K562 (cell line): ENCODE measurements at regions not wholly inside any gene's neighbourhood (a gene's known extent, or its start where the extent isn't known, plus 50 kb on each side); places are given as distances from the start of the nearest gene placed in this dataset.

ENCODE experiments used
- ATAC-seq: fragments of 200-7000 bp; cut with Tn5 transposase; 3 replicates; pipeline ENCODE4 v1.9.1; 2020; ENCODE audit warnings: moderate library complexity
- BruUV-seq: library from RNA; stranded (reverse); fragments of 400-500 nt; replicated peaks from 2 replicates; lab custom pipeline; 2021; lab: Mats Ljungman, UMichigan
- CTCF ChIA-PET: fragments of 300-600 bp; formaldehyde crosslinking; extraction: SDS; loops from one replicate; lab custom pipeline; 2021; ENCODE audit warnings: low intra/inter-chr PET ratio; lab: Yijun Ruan, JAX
- POLR2A ChIA-PET: fragments of 300-600, 350-650 bp; sonication (Branson Sonifier 250); formaldehyde crosslinking; extraction: SDS; loops from one replicate; lab custom pipeline; 2021; ENCODE audit warnings: antibody characterized with exemption, inconsistent platforms; lab: Yijun Ruan, JAX
- DNase-seq, 4 experiments: peaks; one replicate each; pipeline versions ENCODE4 v3.0.0 to v3.0.0-alpha.2; 2011 to 2018; ENCODE audit warnings: low spot score in 3 of 4, mixed read lengths in 3 of 4; ENCODE audit errors: extremely low read depth in 1 of 4
- FAIRE-seq: peaks from 2 replicates; lab custom pipeline; 2011; peaks lifted over from hg19 to GRCh38; lab: Jason Lieb, UNC
- H2AFZ ChIP-seq: 2 replicates; pipeline ENCODE4 v1.6.0; 2011; ENCODE audit warnings: low read depth, low read length, control low read depth, inconsistent platforms
- H3K27ac ChIP-seq: fragments of 200-600 bp; 3 replicates; pipeline ENCODE4 v1.8.0; 2011; ENCODE audit warnings: low read depth, mild to moderate bottlenecking, control low read depth, inconsistent platforms, low read length, moderate library complexity, mixed read lengths; ENCODE audit errors: extremely low read depth
- H3K27me3 ChIP-seq, 2 experiments: fragments of 300-600 bp in 1 of 2; 2 replicates in 1 of 2; 3 replicates in 1 of 2; pipeline versions ENCODE4 v1.6.0 to v1.8.0; 2011; ENCODE audit warnings: inconsistent platforms in 2 of 2, low read length in 2 of 2, mild to moderate bottlenecking in 1 of 2, mixed read lengths in 1 of 2, moderate library complexity in 1 of 2; ENCODE audit not compliant: control insufficient read depth in 2 of 2, insufficient read depth in 2 of 2
- H3K36me3 ChIP-seq: fragments of 300-600 bp; 3 replicates; pipeline ENCODE4 v1.8.0; 2011; ENCODE audit warnings: mild to moderate bottlenecking, low read length, inconsistent platforms; ENCODE audit not compliant: control insufficient read depth, insufficient read depth
- H3K4me1 ChIP-seq, 2 experiments: fragments of 200-600 bp in 1 of 2; replicated peaks in 1 of 2; 2 replicates in 1 of 2; 3 replicates in 1 of 2; pipeline versions ENCODE4 v1.5.1 to v1.8.0; 2011; ENCODE audit warnings: inconsistent platforms in 2 of 2, low read length in 2 of 2, mild to moderate bottlenecking in 1 of 2, mixed read lengths in 1 of 2, moderate library complexity in 1 of 2; ENCODE audit not compliant: control insufficient read depth in 2 of 2, insufficient read depth in 2 of 2
- H3K4me2 ChIP-seq: 2 replicates; pipeline ENCODE4 v1.6.1; 2011; ENCODE audit warnings: low read length, control low read depth, inconsistent platforms, mixed read lengths; ENCODE audit not compliant: insufficient read depth
- H3K4me3 ChIP-seq: fragments of 200-600 bp; sonication (generic), shearing (Covaris generic); 2 replicates; pipeline ENCODE4 v1.5.1; 2016; ENCODE audit warnings: control low read depth, inconsistent platforms
- H3K79me2 ChIP-seq: fragments of 200-600 bp; 3 replicates; pipeline ENCODE4 v1.8.0; 2011; ENCODE audit warnings: low read length, inconsistent platforms; ENCODE audit not compliant: control insufficient read depth, insufficient read depth
- H3K9ac ChIP-seq, 2 experiments: 2 replicates each; pipeline versions ENCODE4 v1.6.0 to v1.6.1; 2011; ENCODE audit warnings: low read depth in 2 of 2, low read length in 2 of 2, control low read depth in 1 of 2, inconsistent platforms in 1 of 2, mild to moderate bottlenecking in 1 of 2, mixed read lengths in 1 of 2; ENCODE audit not compliant: insufficient read depth in 1 of 2
- H3K9me1 ChIP-seq: one replicate; pipeline ENCODE4 v1.6.0; 2011; ENCODE audit warnings: inconsistent platforms, mild to moderate bottlenecking, low read length, moderate library complexity; ENCODE audit not compliant: control insufficient read depth, insufficient read depth
- H3K9me3 ChIP-seq: replicated peaks from 2 replicates; pipeline ENCODE4 v1.5.1; 2011; ENCODE audit warnings: low read depth, low read length, inconsistent platforms; ENCODE audit not compliant: control insufficient read depth, insufficient read depth
- H4K20me1 ChIP-seq: replicated peaks from 2 replicates; pipeline ENCODE4 v1.6.1; 2011; ENCODE audit warnings: low read length, inconsistent platforms, mixed read lengths; ENCODE audit not compliant: control insufficient read depth, insufficient read depth
- CBX2 ChIP-seq: fragments of 200-600 bp; sonication (generic); IDR thresholded peaks from one replicate; pipeline ENCODE4 v1.6.1; 2012; ENCODE audit warnings: mild to moderate bottlenecking, low read length, inconsistent platforms; ENCODE audit not compliant: insufficient read depth, poor library complexity, severe bottlenecking
- CHAMP1 ChIP-seq: fragments of 450-650 bp; IDR thresholded peaks from 2 replicates; pipeline ENCODE4 v1.6.1; 2016; ENCODE audit warnings: mild to moderate bottlenecking
- CHCHD3 ChIP-seq: fragments of 250-450 bp; sonication (Bioruptor Pico); IDR thresholded peaks from 2 replicates; pipeline ENCODE4 v2.1.2; 2022; ENCODE audit warnings: mild to moderate bottlenecking
- E2F3 ChIP-seq: fragments of 250-450 bp; sonication (Bioruptor Pico); IDR thresholded peaks from 2 replicates; pipeline ENCODE4 v1.4.0; 2020; ENCODE audit warnings: mild to moderate bottlenecking
- E2F5 ChIP-seq: sonication (generic); formaldehyde crosslinking; IDR thresholded peaks from 2 replicates; pipeline ENCODE4 v1.8.0; 2022; ENCODE audit warnings: mild to moderate bottlenecking, missing genetic modification reagents
- ETV1 ChIP-seq: fragments of 450-650 bp; conservative IDR thresholded peaks from 2 replicates; pipeline ENCODE4 v1.6.1; 2016; ENCODE audit warnings: missing genetic modification characterization, control low read depth, low read depth, missing compliant biosample characterization
- FOXJ3 ChIP-seq: sonication (generic); formaldehyde crosslinking; IDR thresholded peaks from 2 replicates; pipeline ENCODE4 v1.4.0; 2020; ENCODE audit warnings: mild to moderate bottlenecking, missing genetic modification reagents
- FOXP1 ChIP-seq: sonication (generic); formaldehyde crosslinking; IDR thresholded peaks from 2 replicates; pipeline ENCODE4 v1.8.0; 2022; ENCODE audit warnings: mild to moderate bottlenecking, missing genetic modification reagents
- HMBOX1 ChIP-seq: sonication (generic); IDR thresholded peaks from 2 replicates; pipeline ENCODE4 v1.6.1; 2016
- ILF3 ChIP-seq: fragments of 450-650 bp; IDR thresholded peaks from 2 replicates; pipeline ENCODE4 v1.6.1; 2018; ENCODE audit warnings: antibody characterized with exemption, mild to moderate bottlenecking, moderate library complexity, borderline replicate concordance
- MEF2A ChIP-seq: IDR thresholded peaks from 2 replicates; pipeline ENCODE4 v1.6.1; 2011; ENCODE audit warnings: low read depth, mild to moderate bottlenecking, low read length, moderate library complexity; ENCODE audit not compliant: control insufficient read depth
- MXD1 ChIP-seq: fragments of 250-450 bp; sonication (Bioruptor Pico); IDR thresholded peaks from 2 replicates; pipeline ENCODE4 v1.8.0; 2021; ENCODE audit warnings: borderline replicate concordance, mild to moderate bottlenecking, moderate library complexity; ENCODE audit not compliant: poor library complexity, severe bottlenecking
- NR2F6 ChIP-seq: fragments of 450-650 bp; formaldehyde crosslinking; IDR thresholded peaks from 2 replicates; pipeline ENCODE4 v1.4.0; 2020; ENCODE audit warnings: mild to moderate bottlenecking
- NUFIP1 ChIP-seq: fragments of 450-650 bp; IDR thresholded peaks from 2 replicates; pipeline ENCODE4 v1.6.1; 2018; ENCODE audit not compliant: partially characterized antibody
- ZBTB9 ChIP-seq: fragments of 450-650 bp; formaldehyde crosslinking; IDR thresholded peaks from 2 replicates; pipeline ENCODE4 v1.4.0; 2020; ENCODE audit warnings: mild to moderate bottlenecking, moderate library complexity
- ZKSCAN8 ChIP-seq: fragments of 200-800 bp; sonication (Bioruptor generic); IDR thresholded peaks from 2 replicates; pipeline ENCODE4 v1.6.1; 2016; ENCODE audit warnings: missing genetic modification characterization, missing compliant biosample characterization
- ZNF263 ChIP-seq: sonication (generic); formaldehyde crosslinking; IDR thresholded peaks from 2 replicates; pipeline ENCODE4 v1.8.0; 2022; ENCODE audit warnings: mild to moderate bottlenecking, missing genetic modification reagents, borderline replicate concordance
- WGBS: fragments of 100-300 bp; shearing (Covaris generic); methylation state at CpG from one replicate; pipeline ENCODE4 v1.1.6; 2016; ENCODE audit warnings: low coverage, mixed read lengths; ENCODE audit not compliant: insufficient coverage; ENCODE audit errors: missing lambda C conversion rate; 5-methylcytosine and 5-hydroxymethylcytosine counted together
- in situ Hi-C: fragments of 300-500 bp; cut with MboI; formaldehyde crosslinking; loops from 4 replicates; pipeline ENCODE4 v1.15.0; 2018; ENCODE audit warnings: inconsistent platforms, mixed read lengths
- intact Hi-C: fragments of 100-400 bp; cut with micrococcal nuclease; formaldehyde crosslinking; loops from 2 replicates; pipeline ENCODE4 v1.14.2; 2022

- FAIRE-seq: no peak
- Histone ChIP-seq H3K9ac (no peak overlapping the region), H2AFZ (no peak overlapping the region; the same call in 1 of the 2 replicates), H3K79me2 (no peaks in the 10 kb centered on the region), H3K27ac (no peak overlapping the region), H4K20me1 (no peaks in the 10 kb centered on the region), H3K4me1 (peaks cover 0 to 3% of the 10 kb centered on the region in 2 experiments; a peak in 4 of 5 replicates), H3K4me3 (no peak overlapping the region), H3K36me3 (no peaks in the 10 kb centered on the region), H3K4me2 (no peak overlapping the region), H3K27me3 (peaks cover 2 to 6% of the 10 kb centered on the region in 2 experiments; a peak in 3 of 5 replicates), H3K9me3 (no peaks in the 10 kb centered on the region), H3K9me1 (no peaks in the 10 kb centered on the region)
- POLR2A ChIA-PET: no interaction called here
- in situ Hi-C loops: loop anchor here (5.0 to 10.0 kb wide), 2 partner anchors 80 to 168 kb away; no protein-coding TSS in a partner anchor
- intact Hi-C loops: loop anchor here (5.0 kb wide), 2 partner anchors 40 to 155 kb away; no protein-coding TSS in a partner anchor
- no peak for DNase-seq
- no peak for ATAC-seq
- 25% methylated on average over 1 of the region's 2 CpGs for WGBS
- CTCF ChIA-PET: interaction anchor here (0.8 to 4.2 kb wide), 4 partner anchors 81 to 153 kb away, joined by 4 to 33 read pairs (median 14); no protein-coding TSS in a partner anchor
- no TSS peak for BruUV-seq
- TF ChIP-seq CHCHD3 (CRISPR knock-in tag) (no peak), MXD1 (CRISPR knock-in tag) (no peak), MEF2A (no peak), E2F3 (CRISPR knock-in tag) (no peak), CHAMP1 (no peak), ZBTB9 (CRISPR knock-in tag) (no peak), ZNF263 (CRISPR knock-in tag) (no peak), E2F5 (CRISPR knock-in tag) (no peak), HMBOX1 (no peak), NUFIP1 (no peak), CBX2 (no peak), ILF3 (no peak), ETV1 (tag) (no peak), ZKSCAN8 (CRISPR knock-in tag) (no peak), FOXP1 (CRISPR knock-in tag) (no peak), NR2F6 (CRISPR knock-in tag) (no peak), FOXJ3 (CRISPR knock-in tag) (no peak)
Observed at GRCh38 chr14:22472466-22472865, 116.6 kb downstream of the DAD1 start.
